Body of pancreas (tissue), 4 donors: ENCODE measurements at regions not wholly inside any gene's neighbourhood (a gene's known extent, or its start where the extent isn't known, plus 50 kb on each side); places are given as distances from the start of the nearest gene placed in this dataset.

ENCODE experiments used
- ATAC-seq: fragments of 150-250 bp; one replicate; pipeline ENCODE4 v1.9.1; 2016
- DNase-seq, 4 donors: peaks; one replicate each; pipeline ENCODE4 v3.0.0-alpha.2; 2019
- H3K27ac ChIP-seq, 4 donors: fragments of 200-600 bp; sonication (generic); 1 replicate in 3 of 4; 2 replicates in 1 of 4; pipeline versions ENCODE4 v1.5.1 to v1.6.1; 2016 to 2019; ENCODE audit warnings: mild to moderate bottlenecking in 1 of 4, mixed read lengths in 1 of 4, moderate library complexity in 1 of 4
- H3K27me3 ChIP-seq, 2 donors: fragments of 200-600 bp; sonication (generic); one replicate each; pipeline ENCODE4 v1.6.0; 2016; ENCODE audit warnings: mild to moderate bottlenecking in 1 of 2
- H3K36me3 ChIP-seq, 2 donors: fragments of 200-600 bp; sonication (generic); replicated peaks in 1 of 2; 2 replicates each; pipeline ENCODE4 v1.5.1; 2016; ENCODE audit warnings: low read depth in 2 of 2; ENCODE audit not compliant: insufficient read depth in 1 of 2
- H3K4me1 ChIP-seq: fragments of 200-600 bp; sonication (generic); one replicate; pipeline ENCODE4 v1.6.0; 2016
- H3K4me3 ChIP-seq, 2 donors: fragments of 200-600 bp; sonication (generic); 1 replicate in 1 of 2; 2 replicates in 1 of 2; pipeline ENCODE4 v1.5.1; 2016 to 2019
- H3K9me3 ChIP-seq, 3 donors: fragments of 200-600 bp; sonication (generic); 1 replicate in 2 of 3; 2 replicates in 1 of 3; pipeline ENCODE4 v1.5.1; 2016
- POLR2A ChIP-seq, 3 donors: fragments of 450-650 bp; IDR thresholded peaks; one replicate each; pipeline ENCODE4 v1.6.1; 2016; ENCODE audit warnings: antibody characterized with exemption in 3 of 3, mild to moderate bottlenecking in 2 of 3
- WGBS, 2 donors: methylation state at CpG; one replicate each; pipeline ENCODE4 v1.1.5; 2017; 5-methylcytosine and 5-hydroxymethylcytosine counted together
- intact Hi-C: fragments of 100-400 bp; cut with DNase I; formaldehyde crosslinking; loops from one replicate; pipeline ENCODE4 v1.15.1; 2023
- TF ChIP-seq, protein P1 (sequence below), 7 experiments: fragments of 450-650 bp in 4 of 7; fragments of 200-600 bp in 3 of 7; sonication (generic) in 3 of 7; IDR thresholded peaks; one replicate each; pipeline ENCODE4 v1.5.1; 2016 to 2019; ENCODE audit warnings: antibody characterized with exemption in 7 of 7

DNA sequence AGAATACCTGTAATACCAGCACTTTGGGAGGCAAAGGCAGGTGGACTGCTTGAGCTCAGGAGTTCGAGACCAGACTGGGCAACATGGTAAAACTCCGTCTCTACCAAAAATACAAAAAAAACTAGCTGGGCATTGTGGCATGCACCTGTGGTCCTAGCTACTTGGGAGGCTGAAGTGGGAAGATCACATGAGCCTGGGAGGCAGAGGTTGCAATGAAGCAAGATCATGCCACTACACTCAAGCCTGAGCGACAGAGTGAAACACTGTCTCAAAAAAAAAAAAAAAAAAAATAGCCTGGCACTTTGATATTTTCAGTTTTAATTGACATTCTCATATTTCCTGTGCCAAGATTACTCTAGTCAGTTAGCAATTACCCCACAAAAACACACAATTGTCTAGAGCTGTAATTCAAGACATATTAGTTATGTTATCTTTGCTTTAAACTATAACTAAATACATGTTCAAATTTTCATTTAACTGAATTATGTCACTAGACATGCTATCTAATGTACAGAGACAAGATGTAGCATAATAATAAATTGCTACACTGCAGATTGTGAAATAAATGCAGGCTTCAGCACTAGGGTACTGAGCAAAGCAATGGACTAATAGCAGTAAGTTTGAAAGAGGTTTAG, 378.2 kb upstream of the GRAMD2B start:
- H3K27me3 ChIP-seq: no peaks in the 10 kb centered on the region
- H3K36me3 ChIP-seq: no peaks in the 10 kb centered on the region
- no peak overlapping the region for H3K4me3 ChIP-seq
- peaks cover 11% of the 10 kb centered on the region for H3K4me1 ChIP-seq
- WGBS, 2 donors: 81 to 84% methylated on average over 3 of the region's 3 CpGs
- no peak overlapping the region for H3K27ac ChIP-seq
- ATAC-seq (no peak), DNase-seq (no peak)
- intact Hi-C loops: no loop called here
- TF ChIP-seq, protein P1, sequence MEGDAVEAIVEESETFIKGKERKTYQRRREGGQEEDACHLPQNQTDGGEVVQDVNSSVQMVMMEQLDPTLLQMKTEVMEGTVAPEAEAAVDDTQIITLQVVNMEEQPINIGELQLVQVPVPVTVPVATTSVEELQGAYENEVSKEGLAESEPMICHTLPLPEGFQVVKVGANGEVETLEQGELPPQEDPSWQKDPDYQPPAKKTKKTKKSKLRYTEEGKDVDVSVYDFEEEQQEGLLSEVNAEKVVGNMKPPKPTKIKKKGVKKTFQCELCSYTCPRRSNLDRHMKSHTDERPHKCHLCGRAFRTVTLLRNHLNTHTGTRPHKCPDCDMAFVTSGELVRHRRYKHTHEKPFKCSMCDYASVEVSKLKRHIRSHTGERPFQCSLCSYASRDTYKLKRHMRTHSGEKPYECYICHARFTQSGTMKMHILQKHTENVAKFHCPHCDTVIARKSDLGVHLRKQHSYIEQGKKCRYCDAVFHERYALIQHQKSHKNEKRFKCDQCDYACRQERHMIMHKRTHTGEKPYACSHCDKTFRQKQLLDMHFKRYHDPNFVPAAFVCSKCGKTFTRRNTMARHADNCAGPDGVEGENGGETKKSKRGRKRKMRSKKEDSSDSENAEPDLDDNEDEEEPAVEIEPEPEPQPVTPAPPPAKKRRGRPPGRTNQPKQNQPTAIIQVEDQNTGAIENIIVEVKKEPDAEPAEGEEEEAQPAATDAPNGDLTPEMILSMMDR (IDR thresholded peaks at IDR 0.05): no peak
- TF ChIP-seq POLR2A (IDR thresholded peaks at IDR 0.05): no peak
- H3K9me3 ChIP-seq: no peaks in the 10 kb centered on the region

DNA sequence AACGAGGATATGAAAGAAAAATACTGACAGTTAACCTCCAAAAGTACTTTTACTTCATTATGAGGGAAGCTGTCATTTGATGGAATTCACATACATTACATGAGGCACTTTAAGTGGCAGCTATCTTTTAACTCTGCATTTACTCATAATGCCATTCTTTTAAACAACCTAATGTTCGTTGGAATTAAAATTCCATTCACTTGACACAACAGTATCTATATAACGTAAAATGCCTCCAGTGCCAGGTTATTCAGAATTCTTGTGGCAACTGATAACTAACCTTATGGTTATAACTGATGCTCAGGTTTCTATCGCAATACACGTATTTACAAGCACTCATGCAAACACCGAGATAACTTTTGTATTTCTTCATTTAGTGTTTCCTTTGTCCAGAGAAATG, 376.9 kb upstream of the GRAMD2B start:
- 68 to 72% methylated on average over 6 of the region's 6 CpGs for WGBS, 2 donors
- H3K9me3 ChIP-seq: no peaks in the 10 kb centered on the region
- no peak overlapping the region for H3K27ac ChIP-seq
- peaks cover 11% of the 10 kb centered on the region for H3K4me1 ChIP-seq
- DNase-seq (no peak), ATAC-seq (no peak)
- H3K4me3 ChIP-seq: no peak overlapping the region
- intact Hi-C loops: no loop called here
- no peak for TF ChIP-seq POLR2A (IDR thresholded peaks at IDR 0.05)
- TF ChIP-seq, protein P1 (IDR thresholded peaks at IDR 0.05): no peak
- H3K27me3 ChIP-seq: no peaks in the 10 kb centered on the region
- H3K36me3 ChIP-seq: no peaks in the 10 kb centered on the region

DNA sequence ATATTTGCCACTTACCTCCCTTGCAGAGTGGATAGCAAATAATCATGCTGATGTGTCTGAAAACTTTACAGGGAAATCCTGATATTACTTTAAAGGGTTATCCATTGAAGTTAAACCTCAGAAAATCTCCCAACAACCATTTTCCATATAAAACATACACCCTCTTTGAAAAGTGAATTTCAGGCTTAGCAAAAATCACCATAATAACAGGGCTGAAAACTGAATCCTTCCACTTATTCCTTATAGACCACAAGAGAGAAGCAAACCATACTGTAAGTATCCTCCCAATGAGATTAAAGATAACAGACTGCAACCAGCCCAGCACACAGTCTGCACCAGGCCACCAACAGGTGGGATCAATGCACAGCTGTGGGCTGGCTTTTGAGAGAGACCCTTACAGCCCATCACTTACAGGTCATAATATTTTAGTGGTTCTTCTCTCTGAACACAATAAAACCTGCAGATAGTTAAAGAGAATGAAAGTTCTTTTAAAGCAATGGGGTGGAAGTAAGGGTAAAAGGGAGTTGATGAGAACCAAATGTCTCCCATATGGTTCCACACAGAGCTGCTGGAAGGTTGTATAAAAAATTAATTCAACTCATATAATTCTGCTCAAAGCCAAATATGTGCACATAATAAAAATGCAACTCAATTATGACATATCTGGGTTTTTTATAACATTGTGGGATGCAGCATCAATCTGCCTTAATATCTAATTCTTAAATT, 376.2 kb upstream of the GRAMD2B start:
- Histone ChIP-seq H3K4me1 (peaks cover 11% of the 10 kb centered on the region), H3K36me3 (no peaks in the 10 kb centered on the region), H3K9me3 (no peaks in the 10 kb centered on the region), H3K4me3 (no peak overlapping the region), H3K27ac (no peak overlapping the region), H3K27me3 (no peaks in the 10 kb centered on the region)
- intact Hi-C loops: no loop called here
- DNase-seq (no peak), ATAC-seq (no peak)
- TF ChIP-seq POLR2A (IDR thresholded peaks at IDR 0.05): no peak
- TF ChIP-seq, protein P1 (IDR thresholded peaks at IDR 0.05): no peak

DNA sequence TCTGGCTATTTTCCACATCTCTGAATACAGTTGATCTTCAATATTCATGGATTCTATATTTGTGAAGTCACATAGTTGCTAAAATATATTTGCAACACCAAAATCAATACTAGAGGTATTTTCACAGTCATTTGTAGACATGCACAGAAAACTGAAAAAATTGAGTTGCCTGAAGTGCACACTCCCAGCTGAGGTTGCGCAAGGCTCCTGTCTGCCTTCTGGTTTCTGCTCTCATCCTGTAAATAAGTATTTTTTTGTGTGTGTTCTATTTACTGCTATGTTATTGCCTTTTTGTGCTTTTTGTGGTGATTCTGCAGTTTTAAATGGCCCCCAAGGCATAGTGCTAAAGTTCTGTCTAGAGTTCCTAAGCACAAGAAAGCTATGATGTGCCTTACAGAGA, 371.1 kb upstream of the GRAMD2B start:
- DNase-seq (no peak), ATAC-seq (no peak)
- no peak for TF ChIP-seq POLR2A (IDR thresholded peaks at IDR 0.05)
- TF ChIP-seq, protein P1 (IDR thresholded peaks at IDR 0.05): no peak
- H3K9me3 ChIP-seq: no peaks in the 10 kb centered on the region
- intact Hi-C loops: no loop called here
- H3K4me3 ChIP-seq: no peak overlapping the region
- H3K4me1 ChIP-seq: peaks cover 5% of the 10 kb centered on the region
- 93 to 100% methylated on average over 1 of the region's 1 CpG for WGBS, 2 donors
- no peaks in the 10 kb centered on the region for H3K36me3 ChIP-seq
- no peak overlapping the region for H3K27ac ChIP-seq
- H3K27me3 ChIP-seq: no peaks in the 10 kb centered on the region

DNA sequence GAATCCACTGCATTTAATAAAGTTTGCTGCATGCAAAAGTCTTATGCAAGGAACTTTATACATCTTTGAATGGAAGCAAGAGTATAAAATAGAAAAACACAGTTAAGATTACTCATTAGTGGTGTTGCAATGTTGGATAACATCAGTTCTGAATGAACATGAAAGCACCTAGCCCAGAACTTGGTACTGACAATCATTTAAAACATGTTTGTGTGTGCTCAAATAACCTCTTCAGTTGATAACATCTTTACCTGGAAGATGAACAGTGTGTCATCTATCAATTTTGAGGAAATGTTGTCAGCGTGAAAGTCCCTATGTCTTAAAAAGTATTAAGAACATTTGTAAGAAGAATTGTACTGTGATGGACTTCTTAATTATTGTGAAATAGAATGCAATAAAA, 370.4 kb upstream of the GRAMD2B start:
- no peaks in the 10 kb centered on the region for H3K27me3 ChIP-seq
- H3K27ac ChIP-seq: no peak overlapping the region
- H3K36me3 ChIP-seq: no peaks in the 10 kb centered on the region
- no peak overlapping the region for H3K4me3 ChIP-seq
- H3K4me1 ChIP-seq: peaks cover 5% of the 10 kb centered on the region
- ATAC-seq: no peak
- TF ChIP-seq, protein P1 (IDR thresholded peaks at IDR 0.05): no peak
- TF ChIP-seq POLR2A (IDR thresholded peaks at IDR 0.05): no peak
- DNase-seq: no peak
- intact Hi-C loops: no loop called here
- no peaks in the 10 kb centered on the region for H3K9me3 ChIP-seq
- 86 to 100% methylated on average over 1 of the region's 1 CpG for WGBS, 2 donors
